Endothelial cell of umbilical vein (primary cell): ENCODE measurements at regions not wholly inside any gene's neighbourhood (a gene's known extent, or its start where the extent isn't known, plus 50 kb on each side); places are given as distances from the start of the nearest gene placed in this dataset.

ENCODE experiments used
- BruUV-seq: library from RNA; stranded (reverse); fragments of 400-500 nt; replicated peaks from 2 replicates; lab custom pipeline; 2021; lab: Mats Ljungman, UMichigan
- CTCF ChIA-PET: fragments of 300-600, 350-600 bp; sonication (Branson Sonifier 250); formaldehyde crosslinking; loops from one replicate; lab custom pipeline; 2021; ENCODE audit warnings: antibody characterized with exemption, inconsistent platforms; lab: Charles Lee
- POLR2A ChIA-PET: fragments of 300-600, 350-600 bp; sonication (Branson Sonifier 250); formaldehyde crosslinking; loops from one replicate; lab custom pipeline; 2021; ENCODE audit warnings: antibody characterized with exemption, inconsistent platforms; lab: Charles Lee
- DNase-seq: peaks from one replicate; pipeline ENCODE4 v3.0.0-alpha.2; 2011; ENCODE audit warnings: low read depth, low spot score
- FAIRE-seq: peaks from 2 replicates; lab custom pipeline; 2011; peaks lifted over from hg19 to GRCh38; lab: Jason Lieb, UNC
- H2AFZ ChIP-seq: 2 replicates; pipeline ENCODE4 v1.6.0; 2012; ENCODE audit warnings: low read depth, low read length, control low read depth, inconsistent platforms
- H3K27ac ChIP-seq: 2 replicates; pipeline ENCODE4 v1.5.1; 2011; ENCODE audit warnings: low read depth, mild to moderate bottlenecking, control low read depth, low read length, moderate library complexity; ENCODE audit not compliant: insufficient read depth
- H3K27me3 ChIP-seq, 2 experiments: 2 replicates each; pipeline versions ENCODE4 v1.6.0 to v1.6.1; 2011; ENCODE audit warnings: low read length in 2 of 2, mixed read lengths in 1 of 2; ENCODE audit not compliant: control insufficient read depth in 2 of 2, insufficient read depth in 2 of 2
- H3K36me3 ChIP-seq, 2 experiments: 2 replicates in 1 of 2; 3 replicates in 1 of 2; pipeline ENCODE4 v1.5.1; 2011; ENCODE audit warnings: low read length in 2 of 2, mild to moderate bottlenecking in 1 of 2, moderate library complexity in 1 of 2; ENCODE audit not compliant: control insufficient read depth in 2 of 2, insufficient read depth in 2 of 2; ENCODE audit errors: extremely low read depth in 1 of 2
- H3K4me1 ChIP-seq: 3 replicates; pipeline ENCODE4 v1.5.1; 2011; ENCODE audit warnings: mild to moderate bottlenecking, low read length; ENCODE audit not compliant: control insufficient read depth, insufficient read depth; ENCODE audit errors: extremely low read depth
- H3K4me2 ChIP-seq: 2 replicates; pipeline ENCODE4 v1.6.1; 2011; ENCODE audit warnings: low read length, control low read depth, mixed read lengths; ENCODE audit not compliant: insufficient read depth
- H3K4me3 ChIP-seq, 3 experiments: fragments of 200-600 bp in 1 of 3; sonication (generic), shearing (Covaris generic) in 1 of 3; replicated peaks in 1 of 3; 2 replicates each; pipeline ENCODE4 v1.5.1; 2011 to 2016; ENCODE audit warnings: control low read depth in 3 of 3, low read length in 3 of 3, mild to moderate bottlenecking in 2 of 3, inconsistent platforms in 1 of 3, low read depth in 1 of 3, moderate library complexity in 1 of 3; ENCODE audit not compliant: insufficient read depth in 1 of 3
- H3K79me2 ChIP-seq: 2 replicates; pipeline ENCODE4 v1.6.0; 2012; ENCODE audit warnings: low read length, inconsistent platforms; ENCODE audit not compliant: control insufficient read depth, insufficient read depth
- H3K9ac ChIP-seq: replicated peaks from 2 replicates; pipeline ENCODE3; 2011; ENCODE audit warnings: low read length, control low read depth; ENCODE audit not compliant: insufficient read depth; ENCODE audit errors: extremely low read depth
- H3K9me1 ChIP-seq: replicated peaks from 3 replicates; pipeline ENCODE4 v1.6.0; 2011; ENCODE audit warnings: mild to moderate bottlenecking, low read length; ENCODE audit not compliant: control insufficient read depth, insufficient read depth; ENCODE audit errors: extremely low read depth
- H3K9me3 ChIP-seq: replicated peaks from 2 replicates; pipeline ENCODE4 v1.5.1; 2012; ENCODE audit warnings: low read length, inconsistent platforms; ENCODE audit not compliant: control insufficient read depth, insufficient read depth
- H4K20me1 ChIP-seq: replicated peaks from 2 replicates; pipeline ENCODE3; 2011; ENCODE audit warnings: mild to moderate bottlenecking, low read length; ENCODE audit not compliant: control insufficient read depth, insufficient read depth; ENCODE audit errors: extremely low read depth
- EZH2 ChIP-seq: IDR thresholded peaks from 2 replicates; pipeline ENCODE4 v1.6.1; 2012; ENCODE audit warnings: borderline replicate concordance, low read depth, mild to moderate bottlenecking, moderate library complexity, low read length, inconsistent platforms; ENCODE audit not compliant: severe bottlenecking
- FOS ChIP-seq: IDR thresholded peaks from 2 replicates; pipeline ENCODE4 v1.6.1; 2011; ENCODE audit warnings: mild to moderate bottlenecking, low read length, moderate library complexity, borderline replicate concordance; ENCODE audit not compliant: insufficient read depth
- GATA2 ChIP-seq: IDR thresholded peaks from 2 replicates; pipeline ENCODE4 v1.7.0; 2011; ENCODE audit warnings: low read depth, mild to moderate bottlenecking, moderate library complexity, mixed read lengths, low read length; ENCODE audit not compliant: insufficient read length, insufficient read depth
- JUN ChIP-seq: IDR thresholded peaks from 2 replicates; pipeline ENCODE4 v1.6.1; 2011; ENCODE audit warnings: borderline replicate concordance, low read depth; ENCODE audit not compliant: insufficient read length, insufficient read depth
- MAX ChIP-seq: IDR thresholded peaks from 2 replicates; pipeline ENCODE4 v1.6.1; 2011; ENCODE audit not compliant: insufficient read depth, insufficient read length
- MYC ChIP-seq: IDR thresholded peaks from one replicate; pipeline ENCODE4 v1.6.1; 2011; ENCODE audit warnings: mild to moderate bottlenecking, low read depth, low read length
- POLR2A ChIP-seq: IDR thresholded peaks from 2 replicates; pipeline ENCODE4 v1.6.1; 2012; ENCODE audit warnings: low read depth, mild to moderate bottlenecking, control low read depth, low read length
- POLR2AphosphoS5 ChIP-seq: IDR thresholded peaks from 2 replicates; pipeline ENCODE4 v1.6.1; 2012; ENCODE audit warnings: low read depth, mild to moderate bottlenecking, control low read depth, low read length, moderate library complexity; ENCODE audit not compliant: insufficient read depth
- dilution Hi-C: fragments of 300-500 bp; cut with MboI; formaldehyde crosslinking; loops from one replicate; pipeline ENCODE4 v1.15.0; 2019; ENCODE audit warnings: low sequenced_read_pairs; ENCODE audit not compliant: extremely low pct_ligation_motif_present
- intact Hi-C: fragments of 100-400 bp; cut with micrococcal nuclease; formaldehyde crosslinking; loops from one replicate; pipeline ENCODE4 v1.10.0; 2022
- TF ChIP-seq, protein P1 (sequence below), 2 donors: IDR thresholded peaks; 1 replicate in 1 of 2; 2 replicates in 1 of 2; pipeline ENCODE4 v1.5.1; 2011; ENCODE audit warnings: low read length in 2 of 2, mild to moderate bottlenecking in 2 of 2, moderate library complexity in 2 of 2, control low read depth in 1 of 2, inconsistent platforms in 1 of 2, low read depth in 1 of 2; ENCODE audit not compliant: insufficient read depth in 1 of 2; ENCODE audit errors: extremely low read depth in 1 of 2

GRCh38 chrX:150223176-150224015 is 139.7 kb upstream of the MAMLD1 start:
- no peaks in the 10 kb centered on the region for H3K27me3 ChIP-seq
- DNase-seq (no peak), FAIRE-seq (no peak)
- no peak overlapping the region for H3K9ac ChIP-seq
- no peaks in the 10 kb centered on the region for H3K4me1 ChIP-seq
- dilution Hi-C loops: no loop called here
- no peaks in the 10 kb centered on the region for H3K9me1 ChIP-seq
- BruUV-seq: no TSS peak
- POLR2A ChIA-PET: no interaction called here
- H3K4me3 ChIP-seq: no peak overlapping the region
- TF ChIP-seq MYC (no peak), FOS (no peak), GATA2 (no peak), MAX (no peak), POLR2AphosphoS5 (no peak), EZH2 (no peak), JUN (no peak), POLR2A (no peak)
- TF ChIP-seq, protein P1, sequence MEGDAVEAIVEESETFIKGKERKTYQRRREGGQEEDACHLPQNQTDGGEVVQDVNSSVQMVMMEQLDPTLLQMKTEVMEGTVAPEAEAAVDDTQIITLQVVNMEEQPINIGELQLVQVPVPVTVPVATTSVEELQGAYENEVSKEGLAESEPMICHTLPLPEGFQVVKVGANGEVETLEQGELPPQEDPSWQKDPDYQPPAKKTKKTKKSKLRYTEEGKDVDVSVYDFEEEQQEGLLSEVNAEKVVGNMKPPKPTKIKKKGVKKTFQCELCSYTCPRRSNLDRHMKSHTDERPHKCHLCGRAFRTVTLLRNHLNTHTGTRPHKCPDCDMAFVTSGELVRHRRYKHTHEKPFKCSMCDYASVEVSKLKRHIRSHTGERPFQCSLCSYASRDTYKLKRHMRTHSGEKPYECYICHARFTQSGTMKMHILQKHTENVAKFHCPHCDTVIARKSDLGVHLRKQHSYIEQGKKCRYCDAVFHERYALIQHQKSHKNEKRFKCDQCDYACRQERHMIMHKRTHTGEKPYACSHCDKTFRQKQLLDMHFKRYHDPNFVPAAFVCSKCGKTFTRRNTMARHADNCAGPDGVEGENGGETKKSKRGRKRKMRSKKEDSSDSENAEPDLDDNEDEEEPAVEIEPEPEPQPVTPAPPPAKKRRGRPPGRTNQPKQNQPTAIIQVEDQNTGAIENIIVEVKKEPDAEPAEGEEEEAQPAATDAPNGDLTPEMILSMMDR (IDR thresholded peaks at IDR 0.05; ENCODE audit: extremely low read depth in 1 of 2, insufficient read depth in 1 of 2, low read depth in 1 of 2, low read length in 2 of 2): no peak
- H3K36me3 ChIP-seq: no peaks in the 10 kb centered on the region
- intact Hi-C loops: no loop called here
- no peak overlapping the region for H3K27ac ChIP-seq
- no peak overlapping the region for H2AFZ ChIP-seq
- no peaks in the 10 kb centered on the region for H4K20me1 ChIP-seq
- H3K9me3 ChIP-seq: no peaks in the 10 kb centered on the region
- CTCF ChIA-PET: no interaction called here
- no peaks in the 10 kb centered on the region for H3K79me2 ChIP-seq
- H3K4me2 ChIP-seq: no peak overlapping the region
